IMR-90 (cell line): ENCODE measurements at regions not wholly inside any gene's neighbourhood (a gene's known extent, or its start where the extent isn't known, plus 50 kb on each side); places are given as distances from the start of the nearest gene placed in this dataset.

Experiments used
- ATAC-seq: fragments of 200-7000 bp; cut with Tn5 transposase; 2 replicates; pipeline ENCODE4 v1.9.1; 2020; ENCODE audit warnings: low read depth, mild to moderate bottlenecking, moderate library complexity
- BruUV-seq: library from RNA; stranded (reverse); fragments of 400-500 nt; replicated peaks from 2 replicates; lab custom pipeline; 2021; lab: Mats Ljungman, UMichigan
- CTCF ChIA-PET: fragments of 300-600 bp; formaldehyde crosslinking; extraction: SDS; loops from one replicate; lab custom pipeline; 2021; ENCODE audit warnings: antibody characterized with exemption; lab: Yijun Ruan, JAX
- POLR2A ChIA-PET: fragments of 300-600 bp; sonication (Branson Sonifier 250); formaldehyde crosslinking; loops from one replicate; lab custom pipeline; 2022; ENCODE audit warnings: antibody characterized with exemption; ENCODE audit not compliant: unreplicated experiment; lab: Charles Lee
- DNase-seq: peaks from one replicate; pipeline ENCODE4 v3.0.0; 2013
- H2AFZ ChIP-seq: replicated peaks from 2 replicates; pipeline ENCODE3; 2013; ENCODE audit warnings: low read length, mild to moderate bottlenecking; ENCODE audit not compliant: poor library complexity
- H2AK5ac ChIP-seq: 2 replicates; pipeline ENCODE4 v1.6.1; 2013; ENCODE audit warnings: low read depth, low read length, inconsistent platforms
- H2AK9ac ChIP-seq: replicated peaks from 2 replicates; pipeline ENCODE3; 2013; ENCODE audit warnings: mild to moderate bottlenecking, low read depth, low read length, moderate library complexity; ENCODE audit not compliant: poor library complexity
- H2BK120ac ChIP-seq: 2 replicates; pipeline ENCODE4 v1.6.1; 2013; ENCODE audit warnings: low read depth, low read length, inconsistent platforms
- H2BK15ac ChIP-seq: 3 replicates; pipeline ENCODE4 v1.6.1; 2013; ENCODE audit warnings: low read depth, low read length, inconsistent platforms
- H2BK20ac ChIP-seq: 2 replicates; pipeline ENCODE4 v1.6.1; 2013; ENCODE audit warnings: low read depth, mild to moderate bottlenecking, inconsistent platforms, low read length, moderate library complexity
- H2BK5ac ChIP-seq: 2 replicates; pipeline ENCODE4 v1.6.1; 2013; ENCODE audit warnings: mild to moderate bottlenecking, low read depth, low read length, inconsistent platforms; ENCODE audit not compliant: poor library complexity, severe bottlenecking
- H3K14ac ChIP-seq: replicated peaks from 2 replicates; pipeline ENCODE4 v1.6.1; 2013; ENCODE audit warnings: low read depth, low read length, inconsistent platforms
- H3K18ac ChIP-seq: 2 replicates; pipeline ENCODE4 v1.6.1; 2013; ENCODE audit warnings: low read depth, low read length, control low read depth
- H3K23ac ChIP-seq: 2 replicates; pipeline ENCODE4 v1.6.1; 2013; ENCODE audit warnings: low read depth, low read length, inconsistent platforms
- H3K27ac ChIP-seq: 2 replicates; pipeline ENCODE4 v1.5.1; 2013; ENCODE audit warnings: mild to moderate bottlenecking, control low read depth, low read length; ENCODE audit not compliant: insufficient read depth
- H3K27me3 ChIP-seq: 2 replicates; pipeline ENCODE4 v1.6.1; 2013; ENCODE audit warnings: low read length; ENCODE audit not compliant: control insufficient read depth, insufficient read depth
- H3K36me3 ChIP-seq: 2 replicates; pipeline ENCODE4 v1.6.1; 2013; ENCODE audit warnings: low read length, mixed read lengths; ENCODE audit not compliant: control insufficient read depth, insufficient read depth
- H3K4ac ChIP-seq: 2 replicates; pipeline ENCODE4 v1.6.1; 2013; ENCODE audit warnings: low read depth, low read length, inconsistent platforms
- H3K4me1 ChIP-seq: 2 replicates; pipeline ENCODE4 v1.6.1; 2013; ENCODE audit warnings: low read length, mixed read lengths; ENCODE audit not compliant: control insufficient read depth, insufficient read depth
- H3K4me2 ChIP-seq: 2 replicates; pipeline ENCODE4 v1.6.1; 2013; ENCODE audit warnings: low read depth, mild to moderate bottlenecking, control low read depth, low read length, moderate library complexity
- H3K4me3 ChIP-seq: 2 replicates; pipeline ENCODE4 v1.5.1; 2013; ENCODE audit warnings: low read depth, mild to moderate bottlenecking, control low read depth, low read length, moderate library complexity; ENCODE audit not compliant: insufficient read depth
- H3K56ac ChIP-seq: 2 replicates; pipeline ENCODE4 v1.6.1; 2013; ENCODE audit warnings: low read length, inconsistent platforms; ENCODE audit not compliant: insufficient read depth; ENCODE audit errors: extremely low read depth
- H3K79me1 ChIP-seq, 2 experiments: 2 replicates each; pipeline ENCODE4 v1.6.1; 2013; ENCODE audit warnings: low read length in 2 of 2, inconsistent platforms in 1 of 2, low read depth in 1 of 2
- H3K9ac ChIP-seq: 2 replicates; pipeline ENCODE4 v1.6.1; 2013; ENCODE audit warnings: low read depth, low read length, control low read depth
- H3K9me1 ChIP-seq: 2 replicates; pipeline ENCODE4 v1.6.1; 2013; ENCODE audit warnings: low read length, inconsistent platforms; ENCODE audit not compliant: insufficient read depth
- H3K9me3 ChIP-seq: 2 replicates; pipeline ENCODE4 v1.6.1; 2013; ENCODE audit warnings: low read length; ENCODE audit not compliant: control insufficient read depth, insufficient read depth
- H4K20me1 ChIP-seq: 2 replicates; pipeline ENCODE4 v1.6.1; 2013; ENCODE audit warnings: low read length, inconsistent platforms; ENCODE audit not compliant: insufficient read depth
- H4K5ac ChIP-seq: 2 replicates; pipeline ENCODE4 v1.6.1; 2013; ENCODE audit warnings: mild to moderate bottlenecking, low read depth, low read length, control low read depth
- H4K8ac ChIP-seq, 2 experiments: 2 replicates each; pipeline ENCODE4 v1.6.1; 2013; ENCODE audit warnings: low read depth in 2 of 2, low read length in 2 of 2, control low read depth in 1 of 2, inconsistent platforms in 1 of 2
- H4K91ac ChIP-seq: 2 replicates; pipeline ENCODE4 v1.6.1; 2013; ENCODE audit warnings: low read depth, low read length, inconsistent platforms; ENCODE audit not compliant: insufficient read depth
- BHLHE40 ChIP-seq: fragments of 150-350 bp; IDR thresholded peaks from 2 replicates; pipeline ENCODE4 v1.6.1; 2016; ENCODE audit warnings: mild to moderate bottlenecking, low read depth, low read length
- CEBPB ChIP-seq: IDR thresholded peaks from 2 replicates; pipeline ENCODE4 v1.6.1; 2012; ENCODE audit warnings: low read depth, low read length, improper control_type of control experiment
- CHD1 ChIP-seq: IDR thresholded peaks from 2 replicates; pipeline ENCODE4 v1.6.1; 2012; ENCODE audit warnings: low read depth, low read length, improper control_type of control experiment
- FOS ChIP-seq: fragments of 150-350 bp; IDR thresholded peaks from 2 replicates; pipeline ENCODE4 v1.6.1; 2016; ENCODE audit warnings: low read depth, low read length
- MAFK ChIP-seq: IDR thresholded peaks from 2 replicates; pipeline ENCODE4 v1.6.1; 2012; ENCODE audit warnings: low read depth, low read length, improper control_type of control experiment
- MAZ ChIP-seq: IDR thresholded peaks from 2 replicates; pipeline ENCODE4 v1.6.1; 2012; ENCODE audit warnings: low read depth, mild to moderate bottlenecking, low read length, improper control_type of control experiment, moderate library complexity, borderline replicate concordance
- MXI1 ChIP-seq: IDR thresholded peaks from 2 replicates; pipeline ENCODE4 v1.6.1; 2012; ENCODE audit warnings: low read depth, mild to moderate bottlenecking, low read length, moderate library complexity, borderline replicate concordance
- NFE2L2 ChIP-seq: fragments of 150-350 bp; IDR thresholded peaks from 2 replicates; pipeline ENCODE4 v1.6.1; 2016; ENCODE audit warnings: low read depth, mild to moderate bottlenecking, low read length
- POLR2A ChIP-seq: IDR thresholded peaks from 2 replicates; pipeline ENCODE4 v1.6.1; 2012; ENCODE audit warnings: mild to moderate bottlenecking, low read depth, low read length
- RAD21 ChIP-seq: IDR thresholded peaks from 2 replicates; pipeline ENCODE4 v1.6.1; 2012; ENCODE audit warnings: low read length, improper control_type of control experiment
- RCOR1 ChIP-seq: IDR thresholded peaks from 2 replicates; pipeline ENCODE4 v1.6.1; 2012; ENCODE audit warnings: mild to moderate bottlenecking, low read length, improper control_type of control experiment; ENCODE audit not compliant: insufficient replicate concordance
- RFX5 ChIP-seq: IDR thresholded peaks from 2 replicates; pipeline ENCODE4 v1.8.0; 2012; ENCODE audit warnings: low read depth, mild to moderate bottlenecking, low read length, moderate library complexity
- SMC3 ChIP-seq: fragments of 150-350 bp; IDR thresholded peaks from 2 replicates; pipeline ENCODE4 v1.6.1; 2016; ENCODE audit warnings: low read depth, mild to moderate bottlenecking, antibody characterized with exemption, low read length, moderate library complexity
- WGBS, 2 experiments: methylation state at CpG; one replicate each; pipeline versions ENCODE4 v1.1.5 to v1.1.7; 2013; ENCODE audit warnings: missing lambda C conversion rate in 2 of 2; ENCODE audit not compliant: insufficient read length in 1 of 2; ENCODE audit errors: extremely low coverage in 2 of 2; 5-methylcytosine and 5-hydroxymethylcytosine counted together
- dilution Hi-C: fragments of 300-500 bp; cut with HindIII; formaldehyde crosslinking; loops from one replicate; pipeline ENCODE4 v1.14.3; 2018; ENCODE audit warnings: low sequenced_read_pairs; ENCODE audit not compliant: unreplicated experiment
- in situ Hi-C: fragments of 300-500 bp; cut with MboI; formaldehyde crosslinking; loops from 3 replicates; pipeline ENCODE4 v1.14.3; 2019; ENCODE audit warnings: low sequenced_read_pairs, inconsistent platforms, mixed read lengths
- intact Hi-C: fragments of 100-400 bp; cut with micrococcal nuclease; formaldehyde crosslinking; loops from 2 replicates; pipeline ENCODE4 v1.10.0; 2022
- TF ChIP-seq, protein P1 (sequence below): fragments of 150-350 bp; IDR thresholded peaks from 2 replicates; pipeline ENCODE4 v1.6.1; 2016; ENCODE audit warnings: low read depth, mild to moderate bottlenecking, low read length, moderate library complexity, borderline replicate concordance
- TF ChIP-seq, protein P2 (sequence below): conservative IDR thresholded peaks from 2 replicates; pipeline ENCODE4 v1.5.1; 2012; ENCODE audit warnings: mild to moderate bottlenecking, low read depth, low read length, improper control_type of control experiment
- TF ChIP-seq, protein P3 (sequence below): fragments of 150-350 bp; IDR thresholded peaks from 2 replicates; pipeline ENCODE4 v1.6.1; 2017; ENCODE audit warnings: mild to moderate bottlenecking, antibody characterized with exemption, low read length, low read depth

DNA sequence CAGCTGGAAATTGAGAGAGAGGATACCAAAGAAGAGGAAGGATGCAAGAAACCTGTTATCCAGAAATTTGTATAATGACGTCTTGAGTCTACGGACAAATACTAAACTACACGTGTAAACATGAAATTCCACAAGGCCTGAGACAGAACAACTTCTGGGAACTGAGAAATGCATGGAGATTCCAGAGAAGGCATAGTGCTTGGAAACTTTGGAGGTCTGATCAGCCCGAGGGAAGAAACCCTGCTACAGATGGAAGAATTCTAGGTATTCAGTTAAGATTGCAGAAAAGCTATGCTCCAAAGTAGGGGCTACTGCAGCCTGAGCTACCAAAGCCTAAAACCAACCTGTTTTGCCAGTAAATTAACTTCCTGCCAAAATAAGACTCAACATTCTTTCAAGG, 120.4 kb downstream of the PDCL3 start:
- no TSS peak for BruUV-seq
- WGBS, 2 experiments: no CpG with 5 or more reads among the region's 4 CpGs
- CTCF ChIA-PET: no interaction called here

More for the DNA sequence above, 120.4 kb downstream of the PDCL3 start:
- no peak overlapping the region for H3K4me3 ChIP-seq
- no peak overlapping the region for H3K27ac ChIP-seq
- no peak overlapping the region for H2BK20ac ChIP-seq
- no peak overlapping the region for H3K14ac ChIP-seq
- intact Hi-C loops (no loop called here), in situ Hi-C loops (no loop called here), dilution Hi-C loops (no loop called here)
- no peak overlapping the region for H3K18ac ChIP-seq
- no peak for DNase-seq
- H3K9ac ChIP-seq: no peak overlapping the region
- no peaks in the 10 kb centered on the region for H3K36me3 ChIP-seq
- no peaks in the 10 kb centered on the region for H3K79me1 ChIP-seq
- POLR2A ChIA-PET: no interaction called here
- H2BK5ac ChIP-seq: no peak overlapping the region
- H3K4me1 ChIP-seq: no peaks in the 10 kb centered on the region
- no peaks in the 10 kb centered on the region for H3K9me1 ChIP-seq
- H3K4me2 ChIP-seq: no peak overlapping the region
- no peak overlapping the region for H4K5ac ChIP-seq
- no peak overlapping the region for H2AK5ac ChIP-seq
- no peak overlapping the region for H2BK15ac ChIP-seq
- H3K9me3 ChIP-seq: peaks cover 4% of the 10 kb centered on the region
- H4K91ac ChIP-seq: no peak overlapping the region
- no peak overlapping the region for H3K23ac ChIP-seq
- no peak overlapping the region for H3K56ac ChIP-seq
- no peaks in the 10 kb centered on the region for H4K20me1 ChIP-seq
- H2AFZ ChIP-seq: no peak overlapping the region
- no peak overlapping the region for H3K4ac ChIP-seq
- H2AK9ac ChIP-seq: no peak overlapping the region
- no peak for ATAC-seq
- no peak overlapping the region for H4K8ac ChIP-seq
- no peak for TF ChIP-seq POLR2A
- TF ChIP-seq MAFK: no peak
- TF ChIP-seq CEBPB: no peak
- TF ChIP-seq RAD21: no peak
- TF ChIP-seq, protein P1, sequence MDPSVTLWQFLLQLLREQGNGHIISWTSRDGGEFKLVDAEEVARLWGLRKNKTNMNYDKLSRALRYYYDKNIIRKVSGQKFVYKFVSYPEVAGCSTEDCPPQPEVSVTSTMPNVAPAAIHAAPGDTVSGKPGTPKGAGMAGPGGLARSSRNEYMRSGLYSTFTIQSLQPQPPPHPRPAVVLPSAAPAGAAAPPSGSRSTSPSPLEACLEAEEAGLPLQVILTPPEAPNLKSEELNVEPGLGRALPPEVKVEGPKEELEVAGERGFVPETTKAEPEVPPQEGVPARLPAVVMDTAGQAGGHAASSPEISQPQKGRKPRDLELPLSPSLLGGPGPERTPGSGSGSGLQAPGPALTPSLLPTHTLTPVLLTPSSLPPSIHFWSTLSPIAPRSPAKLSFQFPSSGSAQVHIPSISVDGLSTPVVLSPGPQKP: no peak
- TF ChIP-seq FOS: no peak
- no peak for TF ChIP-seq MAZ
- TF ChIP-seq BHLHE40: no peak
- TF ChIP-seq RFX5: no peak
- no peak for TF ChIP-seq CHD1
- TF ChIP-seq, protein P2, sequence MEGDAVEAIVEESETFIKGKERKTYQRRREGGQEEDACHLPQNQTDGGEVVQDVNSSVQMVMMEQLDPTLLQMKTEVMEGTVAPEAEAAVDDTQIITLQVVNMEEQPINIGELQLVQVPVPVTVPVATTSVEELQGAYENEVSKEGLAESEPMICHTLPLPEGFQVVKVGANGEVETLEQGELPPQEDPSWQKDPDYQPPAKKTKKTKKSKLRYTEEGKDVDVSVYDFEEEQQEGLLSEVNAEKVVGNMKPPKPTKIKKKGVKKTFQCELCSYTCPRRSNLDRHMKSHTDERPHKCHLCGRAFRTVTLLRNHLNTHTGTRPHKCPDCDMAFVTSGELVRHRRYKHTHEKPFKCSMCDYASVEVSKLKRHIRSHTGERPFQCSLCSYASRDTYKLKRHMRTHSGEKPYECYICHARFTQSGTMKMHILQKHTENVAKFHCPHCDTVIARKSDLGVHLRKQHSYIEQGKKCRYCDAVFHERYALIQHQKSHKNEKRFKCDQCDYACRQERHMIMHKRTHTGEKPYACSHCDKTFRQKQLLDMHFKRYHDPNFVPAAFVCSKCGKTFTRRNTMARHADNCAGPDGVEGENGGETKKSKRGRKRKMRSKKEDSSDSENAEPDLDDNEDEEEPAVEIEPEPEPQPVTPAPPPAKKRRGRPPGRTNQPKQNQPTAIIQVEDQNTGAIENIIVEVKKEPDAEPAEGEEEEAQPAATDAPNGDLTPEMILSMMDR: no peak
- no peak for TF ChIP-seq SMC3
- TF ChIP-seq RCOR1: no peak
- TF ChIP-seq, protein P3, sequence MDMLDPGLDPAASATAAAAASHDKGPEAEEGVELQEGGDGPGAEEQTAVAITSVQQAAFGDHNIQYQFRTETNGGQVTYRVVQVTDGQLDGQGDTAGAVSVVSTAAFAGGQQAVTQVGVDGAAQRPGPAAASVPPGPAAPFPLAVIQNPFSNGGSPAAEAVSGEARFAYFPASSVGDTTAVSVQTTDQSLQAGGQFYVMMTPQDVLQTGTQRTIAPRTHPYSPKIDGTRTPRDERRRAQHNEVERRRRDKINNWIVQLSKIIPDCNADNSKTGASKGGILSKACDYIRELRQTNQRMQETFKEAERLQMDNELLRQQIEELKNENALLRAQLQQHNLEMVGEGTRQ: no peak
- TF ChIP-seq MXI1: no peak
- TF ChIP-seq NFE2L2: no peak
- no peak overlapping the region for H2BK120ac ChIP-seq
- peaks cover 11% of the 10 kb centered on the region for H3K27me3 ChIP-seq
